ENCODE measurements at regions not wholly inside any gene's neighbourhood (a gene's known extent, or its start where the extent isn't known, plus 50 kb on each side); places are given as distances from the start of the nearest gene placed in this dataset.

GRCh38 chr1:25169610-25170009 lies 62.7 kb downstream of the SYF2 start (continued):
- no peak for TF ChIP-seq HOXA9 (CRISPR knock-in tag; IDR thresholded peaks at IDR 0.05; ENCODE audit: borderline replicate concordance)
- TF ChIP-seq, protein P1, sequence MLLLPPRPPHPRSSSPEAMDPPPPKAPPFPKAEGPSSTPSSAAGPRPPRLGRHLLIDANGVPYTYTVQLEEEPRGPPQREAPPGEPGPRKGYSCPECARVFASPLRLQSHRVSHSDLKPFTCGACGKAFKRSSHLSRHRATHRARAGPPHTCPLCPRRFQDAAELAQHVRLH (CRISPR knock-in tag; IDR thresholded peaks at IDR 0.05; ENCODE audit: borderline replicate concordance, low read depth): 0 out of 2 replicates have a peak, but pooled peaks have one; percentile 22
- no peak for TF ChIP-seq HBP1 (CRISPR knock-in tag; IDR thresholded peaks at IDR 0.05; ENCODE audit: low read depth)
- TF ChIP-seq ZNF710 (CRISPR knock-in tag; IDR thresholded peaks at IDR 0.05; ENCODE audit: borderline replicate concordance): no peak
- 0 out of 2 replicates have a peak, but pooled peaks have one; percentile 32 for TF ChIP-seq CBFB (CRISPR knock-in tag; IDR thresholded peaks at IDR 0.05)
- no peak for TF ChIP-seq ZFP82 (CRISPR knock-in tag; IDR thresholded peaks at IDR 0.05; ENCODE audit: borderline replicate concordance)
- no peak for TF ChIP-seq NCOR1 (IDR thresholded peaks at IDR 0.05; ENCODE audit: borderline replicate concordance, low read length)
- TF ChIP-seq KMT2B (CRISPR knock-in tag; IDR thresholded peaks at IDR 0.05): no peak
- TF ChIP-seq SP140L (CRISPR knock-in tag; IDR thresholded peaks at IDR 0.05; ENCODE audit: borderline replicate concordance): no peak
- TF ChIP-seq, protein P2, sequence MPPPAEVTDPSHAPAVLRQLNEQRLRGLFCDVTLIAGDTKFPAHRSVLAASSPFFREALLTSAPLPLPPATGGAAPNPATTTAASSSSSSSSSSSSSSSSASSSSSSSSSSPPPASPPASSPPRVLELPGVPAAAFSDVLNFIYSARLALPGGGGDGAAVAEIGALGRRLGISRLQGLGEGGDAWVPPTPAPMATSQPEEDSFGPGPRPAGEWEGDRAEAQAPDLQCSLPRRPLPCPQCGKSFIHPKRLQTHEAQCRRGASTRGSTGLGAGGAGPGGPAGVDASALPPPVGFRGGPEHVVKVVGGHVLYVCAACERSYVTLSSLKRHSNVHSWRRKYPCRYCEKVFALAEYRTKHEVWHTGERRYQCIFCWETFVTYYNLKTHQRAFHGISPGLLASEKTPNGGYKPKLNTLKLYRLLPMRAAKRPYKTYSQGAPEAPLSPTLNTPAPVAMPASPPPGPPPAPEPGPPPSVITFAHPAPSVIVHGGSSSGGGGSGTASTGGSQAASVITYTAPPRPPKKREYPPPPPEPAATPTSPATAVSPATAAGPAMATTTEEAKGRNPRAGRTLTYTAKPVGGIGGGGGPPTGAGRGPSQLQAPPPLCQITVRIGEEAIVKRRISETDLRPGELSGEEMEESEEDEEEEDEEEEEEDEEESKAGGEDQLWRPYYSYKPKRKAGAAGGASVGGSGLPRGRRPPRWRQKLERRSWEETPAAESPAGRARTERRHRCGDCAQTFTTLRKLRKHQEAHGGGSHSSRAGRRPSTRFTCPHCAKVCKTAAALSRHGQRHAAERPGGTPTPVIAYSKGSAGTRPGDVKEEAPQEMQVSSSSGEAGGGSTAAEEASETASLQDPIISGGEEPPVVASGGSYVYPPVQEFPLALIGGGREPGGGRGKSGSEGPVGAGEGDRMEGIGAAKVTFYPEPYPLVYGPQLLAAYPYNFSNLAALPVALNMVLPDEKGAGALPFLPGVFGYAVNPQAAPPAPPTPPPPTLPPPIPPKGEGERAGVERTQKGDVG (CRISPR knock-in tag; IDR thresholded peaks at IDR 0.05; ENCODE audit: borderline replicate concordance): peak; percentile 65; the same call in 1 of the 2 replicates
- TF ChIP-seq PITX1 (CRISPR knock-in tag; IDR thresholded peaks at IDR 0.05): 0 out of 2 replicates have a peak, but pooled peaks have one; percentile 15
- TF ChIP-seq TP53 (CRISPR knock-in tag; conservative IDR thresholded peaks at IDR 0.05): no peak
- TF ChIP-seq, protein P3, sequence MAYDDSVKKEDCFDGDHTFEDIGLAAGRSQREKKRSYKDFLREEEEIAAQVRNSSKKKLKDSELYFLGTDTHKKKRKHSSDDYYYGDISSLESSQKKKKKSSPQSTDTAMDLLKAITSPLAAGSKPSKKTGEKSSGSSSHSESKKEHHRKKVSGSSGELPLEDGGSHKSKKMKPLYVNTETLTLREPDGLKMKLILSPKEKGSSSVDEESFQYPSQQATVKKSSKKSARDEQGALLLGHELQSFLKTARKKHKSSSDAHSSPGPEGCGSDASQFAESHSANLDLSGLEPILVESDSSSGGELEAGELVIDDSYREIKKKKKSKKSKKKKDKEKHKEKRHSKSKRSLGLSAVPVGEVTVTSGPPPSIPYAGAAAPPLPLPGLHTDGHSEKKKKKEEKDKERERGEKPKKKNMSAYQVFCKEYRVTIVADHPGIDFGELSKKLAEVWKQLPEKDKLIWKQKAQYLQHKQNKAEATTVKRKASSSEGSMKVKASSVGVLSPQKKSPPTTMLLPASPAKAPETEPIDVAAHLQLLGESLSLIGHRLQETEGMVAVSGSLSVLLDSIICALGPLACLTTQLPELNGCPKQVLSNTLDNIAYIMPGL (CRISPR knock-in tag; IDR thresholded peaks at IDR 0.05; ENCODE audit: borderline replicate concordance in 1 of 2, low read depth in 1 of 2): 0 out of 4 replicates have a peak, but pooled peaks of 1 of the 2 experiments have one; percentile 9
- TF ChIP-seq, protein P4, sequence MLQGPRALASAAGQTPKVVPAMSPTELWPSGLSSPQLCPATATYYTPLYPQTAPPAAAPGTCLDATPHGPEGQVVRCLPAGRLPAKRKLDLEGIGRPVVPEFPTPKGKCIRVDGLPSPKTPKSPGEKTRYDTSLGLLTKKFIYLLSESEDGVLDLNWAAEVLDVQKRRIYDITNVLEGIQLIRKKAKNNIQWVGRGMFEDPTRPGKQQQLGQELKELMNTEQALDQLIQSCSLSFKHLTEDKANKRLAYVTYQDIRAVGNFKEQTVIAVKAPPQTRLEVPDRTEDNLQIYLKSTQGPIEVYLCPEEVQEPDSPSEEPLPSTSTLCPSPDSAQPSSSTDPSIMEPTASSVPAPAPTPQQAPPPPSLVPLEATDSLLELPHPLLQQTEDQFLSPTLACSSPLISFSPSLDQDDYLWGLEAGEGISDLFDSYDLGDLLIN (CRISPR knock-in tag; IDR thresholded peaks at IDR 0.05; ENCODE audit: borderline replicate concordance): no peak
- TF ChIP-seq SUZ12 (IDR thresholded peaks at IDR 0.05; ENCODE audit: low read depth, low read length): no peak
- no peak for TF ChIP-seq DNMT3B (CRISPR knock-in tag; conservative IDR thresholded peaks at IDR 0.05)
- no peak for TF ChIP-seq CENPT (CRISPR knock-in tag; IDR thresholded peaks at IDR 0.05; ENCODE audit: low read depth)

Measured in HepG2 (cell line).